WTC11 (cell line): ENCODE measurements at regions not wholly inside any gene's neighbourhood (a gene's known extent, or its start where the extent isn't known, plus 50 kb on each side); places are given as distances from the start of the nearest gene placed in this dataset.

Experiments used
- ATAC-seq: fragments of 200-7000 bp; cut with Tn5 transposase; 2 replicates; pipeline ENCODE4 v1.10.0; 2021; ENCODE audit warnings: mild to moderate bottlenecking, moderate library complexity
- CTCF ChIA-PET: fragments of 300-600 bp; sonication (Branson Sonifier 250); formaldehyde crosslinking; loops from one replicate; lab custom pipeline; 2021; ENCODE audit warnings: antibody characterized with exemption; lab: Charles Lee
- POLR2A ChIA-PET: fragments of 350-600 bp; sonication (Branson Sonifier 250); formaldehyde crosslinking; loops from one replicate; lab custom pipeline; 2021; ENCODE audit warnings: antibody characterized with exemption; lab: Charles Lee
- DNase-seq: peaks from one replicate; pipeline ENCODE4 v3.0.0; 2021; ENCODE audit warnings: low spot score
- H3K27ac Mint-ChIP-seq: 2 replicates; pipeline ENCODE4 v1.8.0; 2021; ENCODE audit warnings: mixed read lengths
- H3K27me3 Mint-ChIP-seq: 2 replicates; pipeline ENCODE4 v1.8.0; 2021; ENCODE audit warnings: low read depth, mild to moderate bottlenecking, moderate library complexity, mixed read lengths
- H3K36me3 Mint-ChIP-seq: 2 replicates; pipeline ENCODE4 v1.8.0; 2021; ENCODE audit warnings: mixed read lengths
- H3K4me1 Mint-ChIP-seq: 2 replicates; pipeline ENCODE4 v1.8.0; 2022; ENCODE audit warnings: mixed read lengths
- H3K4me3 Mint-ChIP-seq: 2 replicates; pipeline ENCODE4 v1.8.0; 2021; ENCODE audit warnings: mild to moderate bottlenecking, moderate library complexity, mixed read lengths
- H3K9me3 Mint-ChIP-seq: 2 replicates; pipeline ENCODE4 v1.8.0; 2021; ENCODE audit warnings: mixed read lengths
- CREB1 ChIP-seq: sonication (generic); formaldehyde crosslinking; IDR thresholded peaks from 2 replicates; pipeline ENCODE4 v1.8.0; 2023; ENCODE audit warnings: mild to moderate bottlenecking, missing genetic modification reagents
- CTCF ChIP-seq: fragments of 200-600 bp; IDR thresholded peaks from 2 replicates; pipeline ENCODE4 v1.8.0; 2022; ENCODE audit warnings: antibody characterized with exemption
- E2F5 ChIP-seq: sonication (generic); formaldehyde crosslinking; IDR thresholded peaks from 2 replicates; pipeline ENCODE4 v1.8.1; 2022; ENCODE audit warnings: mild to moderate bottlenecking, moderate library complexity, missing genetic modification reagents
- EMX1 ChIP-seq: fragments of 250-450 bp; sonication (Bioruptor Pico); IDR thresholded peaks from 2 replicates; pipeline ENCODE4 v1.8.0; 2021; ENCODE audit warnings: mild to moderate bottlenecking
- HMGA2 ChIP-seq: fragments of 250-450 bp; sonication (Bioruptor Pico); IDR thresholded peaks from 2 replicates; pipeline ENCODE4 v1.4.0; 2021; ENCODE audit warnings: mild to moderate bottlenecking, moderate library complexity
- HMGXB4 ChIP-seq: sonication (generic); formaldehyde crosslinking; IDR thresholded peaks from 2 replicates; pipeline ENCODE4 v1.8.1; 2023; ENCODE audit warnings: mild to moderate bottlenecking, moderate library complexity, missing genetic modification reagents
- IRF2 ChIP-seq: sonication (generic); formaldehyde crosslinking; IDR thresholded peaks from 2 replicates; pipeline ENCODE4 v1.8.0; 2022; ENCODE audit warnings: low read depth, missing genetic modification reagents, borderline replicate concordance
- JUN ChIP-seq: sonication (generic); formaldehyde crosslinking; IDR thresholded peaks from 2 replicates; pipeline ENCODE4 v1.8.0; 2023; ENCODE audit warnings: mild to moderate bottlenecking, missing genetic modification reagents
- NFE2L1 ChIP-seq: sonication (generic); formaldehyde crosslinking; IDR thresholded peaks from 2 replicates; pipeline ENCODE4 v1.8.1; 2023; ENCODE audit warnings: missing genetic modification reagents
- NR3C1 ChIP-seq: sonication (generic); formaldehyde crosslinking; conservative IDR thresholded peaks from 2 replicates; pipeline ENCODE4 v1.8.1; 2023; ENCODE audit warnings: low read depth, mild to moderate bottlenecking, missing genetic modification reagents
- TEAD4 ChIP-seq: sonication (generic); formaldehyde crosslinking; IDR thresholded peaks from 2 replicates; pipeline ENCODE4 v1.8.0; 2022; ENCODE audit warnings: mild to moderate bottlenecking, missing genetic modification reagents
- ZBTB21 ChIP-seq: sonication (generic); formaldehyde crosslinking; IDR thresholded peaks from 2 replicates; pipeline ENCODE4 v1.8.1; 2023; ENCODE audit warnings: mild to moderate bottlenecking, missing genetic modification reagents, borderline replicate concordance
- ZNF317 ChIP-seq: sonication (generic); formaldehyde crosslinking; IDR thresholded peaks from 2 replicates; pipeline ENCODE4 v1.8.1; 2023; ENCODE audit warnings: low read depth, mild to moderate bottlenecking, moderate library complexity, missing genetic modification reagents, borderline replicate concordance
- ZNF416 ChIP-seq: fragments of 250-450 bp; sonication (Bioruptor Pico); IDR thresholded peaks from 2 replicates; pipeline ENCODE4 v1.9.0; 2021; ENCODE audit warnings: mild to moderate bottlenecking, inconsistent platforms
- ZNF423 ChIP-seq: fragments of 250-450 bp; sonication (Bioruptor Pico); IDR thresholded peaks from 2 replicates; pipeline ENCODE4 v2.1.2; 2022; ENCODE audit warnings: mild to moderate bottlenecking, moderate library complexity
- ZNF425 ChIP-seq: fragments of 250-450 bp; sonication (Bioruptor Pico); conservative IDR thresholded peaks from 2 replicates; pipeline ENCODE4 v1.9.0; 2021; ENCODE audit warnings: mild to moderate bottlenecking
- TF ChIP-seq, protein P1 (sequence below): sonication (generic); formaldehyde crosslinking; IDR thresholded peaks from 2 replicates; pipeline ENCODE4 v1.8.0; 2022; ENCODE audit warnings: mild to moderate bottlenecking, missing genetic modification reagents
- TF ChIP-seq, protein P2 (sequence below): sonication (generic); formaldehyde crosslinking; IDR thresholded peaks from 2 replicates; pipeline ENCODE4 v1.8.1; 2022; ENCODE audit warnings: missing genetic modification reagents, borderline replicate concordance
- TF ChIP-seq, protein P3 (sequence below): sonication (generic); formaldehyde crosslinking; IDR thresholded peaks from 2 replicates; pipeline ENCODE4 v1.8.0; 2023; ENCODE audit warnings: missing genetic modification reagents
- TF ChIP-seq, protein P4 (sequence below): sonication (generic); formaldehyde crosslinking; IDR thresholded peaks from 2 replicates; pipeline ENCODE4 v1.8.1; 2023; ENCODE audit warnings: mild to moderate bottlenecking, missing genetic modification reagents

DNA sequence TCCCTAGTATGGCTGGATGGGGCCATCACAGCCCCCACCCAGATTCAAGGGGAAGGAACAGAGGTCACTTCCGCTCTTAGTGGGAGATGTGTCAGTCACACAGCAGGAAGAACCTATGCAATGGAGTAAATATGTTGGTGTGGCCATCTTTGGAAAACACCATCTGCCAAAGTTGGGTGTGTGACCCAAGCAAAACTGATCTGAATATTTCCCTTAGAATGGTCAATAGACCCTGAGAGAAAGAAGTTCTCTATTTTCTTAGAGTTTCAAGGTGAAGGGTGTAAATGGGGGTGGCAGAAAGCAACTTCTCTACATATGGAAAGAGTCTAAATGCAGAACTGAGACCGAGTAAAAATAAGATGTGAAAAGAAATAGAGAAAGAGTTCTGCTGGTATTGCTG lies 212.7 kb downstream of the ESM1 start:
- CTCF ChIA-PET: no interaction called here
- no peaks in the 10 kb centered on the region for H3K27me3 Mint-ChIP-seq
- H3K27ac Mint-ChIP-seq: no peak overlapping the region
- ATAC-seq (no peak), DNase-seq (no peak)
- TF ChIP-seq E2F5 (no peak), HMGXB4 (no peak), CREB1 (CRISPR knock-in tag) (no peak), ZNF416 (CRISPR knock-in tag) (no peak), JUN (CRISPR knock-in tag) (no peak), TEAD4 (CRISPR knock-in tag) (no peak), HMGA2 (CRISPR knock-in tag) (no peak), ZNF317 (CRISPR knock-in tag) (no peak), ZNF423 (CRISPR knock-in tag) (no peak), ZBTB21 (CRISPR knock-in tag) (no peak), EMX1 (CRISPR knock-in tag) (no peak), IRF2 (CRISPR knock-in tag) (no peak), CTCF (no peak), NFE2L1 (CRISPR knock-in tag) (no peak)
- TF ChIP-seq, protein P1, sequence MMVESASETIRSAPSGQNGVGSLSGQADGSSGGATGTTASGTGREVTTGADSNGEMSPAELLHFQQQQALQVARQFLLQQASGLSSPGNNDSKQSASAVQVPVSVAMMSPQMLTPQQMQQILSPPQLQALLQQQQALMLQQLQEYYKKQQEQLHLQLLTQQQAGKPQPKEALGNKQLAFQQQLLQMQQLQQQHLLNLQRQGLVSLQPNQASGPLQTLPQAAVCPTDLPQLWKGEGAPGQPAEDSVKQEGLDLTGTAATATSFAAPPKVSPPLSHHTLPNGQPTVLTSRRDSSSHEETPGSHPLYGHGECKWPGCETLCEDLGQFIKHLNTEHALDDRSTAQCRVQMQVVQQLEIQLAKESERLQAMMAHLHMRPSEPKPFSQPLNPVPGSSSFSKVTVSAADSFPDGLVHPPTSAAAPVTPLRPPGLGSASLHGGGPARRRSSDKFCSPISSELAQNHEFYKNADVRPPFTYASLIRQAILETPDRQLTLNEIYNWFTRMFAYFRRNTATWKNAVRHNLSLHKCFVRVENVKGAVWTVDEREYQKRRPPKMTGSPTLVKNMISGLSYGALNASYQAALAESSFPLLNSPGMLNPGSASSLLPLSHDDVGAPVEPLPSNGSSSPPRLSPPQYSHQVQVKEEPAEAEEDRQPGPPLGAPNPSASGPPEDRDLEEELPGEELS (CRISPR knock-in tag): no peak
- H3K9me3 Mint-ChIP-seq: no peaks in the 10 kb centered on the region
- peaks cover 5% of the 10 kb centered on the region; the same call in 1 of the 2 replicates for H3K4me1 Mint-ChIP-seq
- H3K36me3 Mint-ChIP-seq: no peaks in the 10 kb centered on the region
- H3K4me3 Mint-ChIP-seq: no peak overlapping the region
- POLR2A ChIA-PET: no interaction called here

DNA sequence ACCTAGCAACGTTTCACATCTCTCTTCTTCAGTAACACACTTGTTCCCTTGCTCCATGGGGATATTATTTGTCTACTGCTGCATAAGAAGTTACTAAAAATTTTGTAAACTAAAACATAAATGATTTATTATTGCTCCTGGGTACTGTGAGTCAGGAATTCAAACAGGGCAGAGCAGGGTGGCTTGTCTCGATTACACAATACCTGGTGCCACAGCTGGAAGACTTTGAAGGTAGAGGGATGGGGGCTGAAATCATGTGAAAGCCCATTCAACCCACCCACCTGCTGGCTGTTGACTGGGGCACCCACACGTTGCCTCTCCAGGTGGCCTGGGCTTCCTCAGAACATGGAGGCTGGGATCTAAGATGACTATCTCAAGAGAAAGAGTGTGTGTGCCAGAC lies 213.2 kb downstream of the ESM1 start:
- ChIA-PET CTCF (interaction anchor here (1.1 kb wide), 2 partner anchors 161 to 255 kb away, joined by 3 read pairs; no protein-coding TSS in a partner anchor), POLR2A (no interaction called here)
- no peak for DNase-seq
- ATAC-seq: no peak
- no peaks in the 10 kb centered on the region for H3K36me3 Mint-ChIP-seq
- no peak overlapping the region for H3K4me3 Mint-ChIP-seq
- no peak overlapping the region for H3K27ac Mint-ChIP-seq
- peaks cover 1% of the 10 kb centered on the region; the same call in 1 of the 2 replicates for H3K9me3 Mint-ChIP-seq
- no peaks in the 10 kb centered on the region for H3K27me3 Mint-ChIP-seq
- peaks cover 5% of the 10 kb centered on the region; the same call in 1 of the 2 replicates for H3K4me1 Mint-ChIP-seq
- TF ChIP-seq, protein P2, sequence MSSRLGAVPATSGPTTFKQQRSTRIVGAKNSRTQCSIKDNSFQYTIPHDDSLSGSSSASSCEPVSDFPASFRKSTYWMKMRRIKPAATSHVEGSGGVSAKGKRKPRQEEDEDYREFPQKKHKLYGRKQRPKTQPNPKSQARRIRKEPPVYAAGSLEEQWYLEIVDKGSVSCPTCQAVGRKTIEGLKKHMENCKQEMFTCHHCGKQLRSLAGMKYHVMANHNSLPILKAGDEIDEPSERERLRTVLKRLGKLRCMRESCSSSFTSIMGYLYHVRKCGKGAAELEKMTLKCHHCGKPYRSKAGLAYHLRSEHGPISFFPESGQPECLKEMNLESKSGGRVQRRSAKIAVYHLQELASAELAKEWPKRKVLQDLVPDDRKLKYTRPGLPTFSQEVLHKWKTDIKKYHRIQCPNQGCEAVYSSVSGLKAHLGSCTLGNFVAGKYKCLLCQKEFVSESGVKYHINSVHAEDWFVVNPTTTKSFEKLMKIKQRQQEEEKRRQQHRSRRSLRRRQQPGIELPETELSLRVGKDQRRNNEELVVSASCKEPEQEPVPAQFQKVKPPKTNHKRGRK (CRISPR knock-in tag): no peak
- TF ChIP-seq HMGXB4 (no peak), ZBTB21 (CRISPR knock-in tag) (no peak), NR3C1 (CRISPR knock-in tag) (no peak), ZNF425 (no peak)
- TF ChIP-seq, protein P3, sequence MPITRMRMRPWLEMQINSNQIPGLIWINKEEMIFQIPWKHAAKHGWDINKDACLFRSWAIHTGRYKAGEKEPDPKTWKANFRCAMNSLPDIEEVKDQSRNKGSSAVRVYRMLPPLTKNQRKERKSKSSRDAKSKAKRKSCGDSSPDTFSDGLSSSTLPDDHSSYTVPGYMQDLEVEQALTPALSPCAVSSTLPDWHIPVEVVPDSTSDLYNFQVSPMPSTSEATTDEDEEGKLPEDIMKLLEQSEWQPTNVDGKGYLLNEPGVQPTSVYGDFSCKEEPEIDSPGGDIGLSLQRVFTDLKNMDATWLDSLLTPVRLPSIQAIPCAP (CRISPR knock-in tag): no peak
- TF ChIP-seq, protein P4, sequence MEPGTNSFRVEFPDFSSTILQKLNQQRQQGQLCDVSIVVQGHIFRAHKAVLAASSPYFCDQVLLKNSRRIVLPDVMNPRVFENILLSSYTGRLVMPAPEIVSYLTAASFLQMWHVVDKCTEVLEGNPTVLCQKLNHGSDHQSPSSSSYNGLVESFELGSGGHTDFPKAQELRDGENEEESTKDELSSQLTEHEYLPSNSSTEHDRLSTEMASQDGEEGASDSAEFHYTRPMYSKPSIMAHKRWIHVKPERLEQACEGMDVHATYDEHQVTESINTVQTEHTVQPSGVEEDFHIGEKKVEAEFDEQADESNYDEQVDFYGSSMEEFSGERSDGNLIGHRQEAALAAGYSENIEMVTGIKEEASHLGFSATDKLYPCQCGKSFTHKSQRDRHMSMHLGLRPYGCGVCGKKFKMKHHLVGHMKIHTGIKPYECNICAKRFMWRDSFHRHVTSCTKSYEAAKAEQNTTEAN (CRISPR knock-in tag): no peak
